ENCODE measurements at regions not wholly inside any gene's neighbourhood (a gene's known extent, or its start where the extent isn't known, plus 50 kb on each side); places are given as distances from the start of the nearest gene placed in this dataset.

DNA sequence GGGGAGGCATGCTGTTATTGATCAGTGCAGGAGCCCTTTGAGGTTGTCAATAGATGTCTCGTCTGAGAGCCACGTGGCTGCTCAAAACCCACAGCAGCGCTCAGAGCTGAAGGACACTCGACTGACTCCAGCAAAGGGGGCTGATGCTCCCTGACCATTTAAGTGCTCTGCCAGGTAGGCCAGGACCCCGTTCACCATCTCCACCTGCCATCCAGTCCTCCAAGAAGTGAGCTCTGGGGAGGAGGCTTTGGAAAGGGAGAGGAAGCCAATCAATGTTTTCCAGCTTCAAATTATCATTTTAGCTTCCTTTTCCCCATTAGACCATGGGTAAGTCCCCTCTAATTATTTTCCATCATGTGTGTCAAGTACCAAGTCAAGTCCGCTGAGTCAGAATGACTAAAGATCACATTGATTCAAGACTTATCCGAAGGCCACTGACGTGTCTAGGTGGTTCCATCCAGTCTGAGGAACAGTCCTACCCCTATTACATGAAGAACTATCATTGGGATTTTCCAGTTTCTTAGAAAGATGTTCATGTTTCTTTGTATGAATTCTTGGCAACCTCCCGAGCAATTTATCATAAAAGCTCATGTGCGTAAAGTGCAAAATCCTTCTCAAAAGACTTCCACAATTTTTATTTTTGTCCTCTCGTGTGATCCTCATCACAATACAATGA lies 302.6 kb upstream of the LYZL1 start (continued):
- TF ChIP-seq, protein P1, sequence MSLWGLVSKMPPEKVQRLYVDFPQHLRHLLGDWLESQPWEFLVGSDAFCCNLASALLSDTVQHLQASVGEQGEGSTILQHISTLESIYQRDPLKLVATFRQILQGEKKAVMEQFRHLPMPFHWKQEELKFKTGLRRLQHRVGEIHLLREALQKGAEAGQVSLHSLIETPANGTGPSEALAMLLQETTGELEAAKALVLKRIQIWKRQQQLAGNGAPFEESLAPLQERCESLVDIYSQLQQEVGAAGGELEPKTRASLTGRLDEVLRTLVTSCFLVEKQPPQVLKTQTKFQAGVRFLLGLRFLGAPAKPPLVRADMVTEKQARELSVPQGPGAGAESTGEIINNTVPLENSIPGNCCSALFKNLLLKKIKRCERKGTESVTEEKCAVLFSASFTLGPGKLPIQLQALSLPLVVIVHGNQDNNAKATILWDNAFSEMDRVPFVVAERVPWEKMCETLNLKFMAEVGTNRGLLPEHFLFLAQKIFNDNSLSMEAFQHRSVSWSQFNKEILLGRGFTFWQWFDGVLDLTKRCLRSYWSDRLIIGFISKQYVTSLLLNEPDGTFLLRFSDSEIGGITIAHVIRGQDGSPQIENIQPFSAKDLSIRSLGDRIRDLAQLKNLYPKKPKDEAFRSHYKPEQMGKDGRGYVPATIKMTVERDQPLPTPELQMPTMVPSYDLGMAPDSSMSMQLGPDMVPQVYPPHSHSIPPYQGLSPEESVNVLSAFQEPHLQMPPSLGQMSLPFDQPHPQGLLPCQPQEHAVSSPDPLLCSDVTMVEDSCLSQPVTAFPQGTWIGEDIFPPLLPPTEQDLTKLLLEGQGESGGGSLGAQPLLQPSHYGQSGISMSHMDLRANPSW (CRISPR knock-in tag; IDR thresholded peaks at IDR 0.05) = no peak
- TF ChIP-seq, protein P2, sequence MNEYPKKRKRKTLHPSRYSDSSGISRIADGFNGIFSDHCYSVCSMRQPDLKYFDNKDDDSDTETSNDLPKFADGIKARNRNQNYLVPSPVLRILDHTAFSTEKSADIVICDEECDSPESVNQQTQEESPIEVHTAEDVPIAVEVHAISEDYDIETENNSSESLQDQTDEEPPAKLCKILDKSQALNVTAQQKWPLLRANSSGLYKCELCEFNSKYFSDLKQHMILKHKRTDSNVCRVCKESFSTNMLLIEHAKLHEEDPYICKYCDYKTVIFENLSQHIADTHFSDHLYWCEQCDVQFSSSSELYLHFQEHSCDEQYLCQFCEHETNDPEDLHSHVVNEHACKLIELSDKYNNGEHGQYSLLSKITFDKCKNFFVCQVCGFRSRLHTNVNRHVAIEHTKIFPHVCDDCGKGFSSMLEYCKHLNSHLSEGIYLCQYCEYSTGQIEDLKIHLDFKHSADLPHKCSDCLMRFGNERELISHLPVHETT (CRISPR knock-in tag; conservative IDR thresholded peaks at IDR 0.05 in 1 of 2, IDR thresholded peaks at IDR 0.05 in 1 of 2) = no peak
- TF ChIP-seq MCM2 (IDR thresholded peaks at IDR 0.05; ENCODE audit: low read depth) (no peak), RREB1 (CRISPR knock-in tag; IDR thresholded peaks at IDR 0.05) (no peak), ATF3 (IDR thresholded peaks at IDR 0.05) (peak; percentile 59; the same call in 1 of the 2 replicates), ATF3 (CRISPR knock-in tag; conservative IDR thresholded peaks at IDR 0.05) (no peak), HDAC2 (IDR thresholded peaks at IDR 0.05) (no peak), ZBTB17 (CRISPR knock-in tag; IDR thresholded peaks at IDR 0.05) (no peak), NBN (IDR thresholded peaks at IDR 0.05; ENCODE audit: low read depth) (no peak), TBL1XR1 (IDR thresholded peaks at IDR 0.05; ENCODE audit: low read length in 2 of 2) (no peak), HDGF (IDR thresholded peaks at IDR 0.05) (no peak), JUNB (CRISPR knock-in tag; conservative IDR thresholded peaks at IDR 0.05) (no peak)
- TF ChIP-seq, protein P3, sequence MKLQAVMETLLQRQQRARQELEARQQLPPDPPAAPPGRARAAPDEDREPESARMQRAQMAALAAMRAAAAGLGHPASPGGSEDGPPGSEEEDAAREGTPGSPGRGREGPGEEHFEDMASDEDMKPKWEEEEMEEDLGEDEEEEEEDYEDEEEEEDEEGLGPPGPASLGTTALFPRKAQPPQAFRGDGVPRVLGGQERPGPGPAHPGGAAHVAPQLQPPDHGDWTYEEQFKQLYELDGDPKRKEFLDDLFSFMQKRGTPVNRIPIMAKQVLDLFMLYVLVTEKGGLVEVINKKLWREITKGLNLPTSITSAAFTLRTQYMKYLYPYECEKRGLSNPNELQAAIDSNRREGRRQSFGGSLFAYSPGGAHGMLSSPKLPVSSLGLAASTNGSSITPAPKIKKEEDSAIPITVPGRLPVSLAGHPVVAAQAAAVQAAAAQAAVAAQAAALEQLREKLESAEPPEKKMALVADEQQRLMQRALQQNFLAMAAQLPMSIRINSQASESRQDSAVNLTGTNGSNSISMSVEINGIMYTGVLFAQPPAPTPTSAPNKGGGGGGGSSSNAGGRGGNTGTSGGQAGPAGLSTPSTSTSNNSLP (IDR thresholded peaks at IDR 0.05; ENCODE audit: borderline replicate concordance, low read depth, low read length) = peak; percentile 52; the same call in 1 of the 2 replicates
- TF ChIP-seq, protein P4, sequence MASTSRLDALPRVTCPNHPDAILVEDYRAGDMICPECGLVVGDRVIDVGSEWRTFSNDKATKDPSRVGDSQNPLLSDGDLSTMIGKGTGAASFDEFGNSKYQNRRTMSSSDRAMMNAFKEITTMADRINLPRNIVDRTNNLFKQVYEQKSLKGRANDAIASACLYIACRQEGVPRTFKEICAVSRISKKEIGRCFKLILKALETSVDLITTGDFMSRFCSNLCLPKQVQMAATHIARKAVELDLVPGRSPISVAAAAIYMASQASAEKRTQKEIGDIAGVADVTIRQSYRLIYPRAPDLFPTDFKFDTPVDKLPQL (IDR thresholded peaks at IDR 0.05; ENCODE audit: extremely low read depth, insufficient read length) = no peak
